HG03378 (cell line): ENCODE measurements at regions not wholly inside any gene's neighbourhood (a gene's known extent, or its start where the extent isn't known, plus 50 kb on each side); places are given as distances from the start of the nearest gene placed in this dataset.
"Not testable (repeated sequence)": the region's sequence is repeated elsewhere in the genome, so short reads cannot be mapped to it uniquely, and the experiment has no call there.

Source experiments
- ATAC-seq: cut with Tn5 transposase; IDR thresholded peaks from one replicate; pipeline ENCODE4 v1.9.1; 2021; ENCODE audit warnings: mild to moderate bottlenecking, moderate library complexity; ENCODE audit not compliant: unreplicated experiment

DNA sequence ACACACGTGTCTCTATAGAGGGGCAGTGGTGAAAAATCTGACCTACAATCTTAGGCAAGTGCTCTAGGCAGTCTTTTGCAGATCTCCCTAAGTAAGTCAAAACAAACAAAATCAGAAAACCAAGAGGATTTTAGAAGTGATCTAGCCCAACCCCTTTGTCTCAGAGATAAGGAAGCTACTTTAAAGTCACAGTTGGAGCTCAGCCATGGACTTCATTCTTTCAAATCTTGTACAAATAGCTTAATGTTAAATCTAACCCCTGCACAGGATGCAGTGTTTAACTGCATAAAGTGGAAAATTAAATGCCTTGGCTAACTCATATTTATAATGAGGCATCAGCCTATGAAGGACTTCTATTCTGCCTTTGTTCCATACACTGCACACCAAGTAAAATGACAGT lies 135.1 kb upstream of the RFX3 start:
- no peak for ATAC-seq

DNA sequence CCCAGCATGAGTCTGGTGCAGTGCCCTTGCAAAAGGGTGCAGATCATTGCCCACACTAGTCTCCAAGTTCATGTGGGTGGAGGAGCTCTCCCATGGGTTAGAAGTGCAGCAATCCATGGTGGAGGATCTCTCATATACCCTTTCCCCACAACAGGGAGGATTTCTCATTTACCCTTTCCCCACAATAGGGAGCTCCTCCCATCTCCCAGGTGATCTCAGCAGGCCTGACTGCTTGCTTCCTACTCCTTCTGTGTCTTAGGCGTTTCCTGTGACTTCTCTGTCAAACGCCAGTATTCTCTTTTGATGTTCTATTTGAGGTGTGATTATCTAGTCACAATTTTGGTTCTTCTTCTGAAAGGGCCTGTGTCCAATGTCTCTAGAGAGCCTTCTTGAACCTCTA lies 133.8 kb upstream of the RFX3 start:
- no peak for ATAC-seq

DNA sequence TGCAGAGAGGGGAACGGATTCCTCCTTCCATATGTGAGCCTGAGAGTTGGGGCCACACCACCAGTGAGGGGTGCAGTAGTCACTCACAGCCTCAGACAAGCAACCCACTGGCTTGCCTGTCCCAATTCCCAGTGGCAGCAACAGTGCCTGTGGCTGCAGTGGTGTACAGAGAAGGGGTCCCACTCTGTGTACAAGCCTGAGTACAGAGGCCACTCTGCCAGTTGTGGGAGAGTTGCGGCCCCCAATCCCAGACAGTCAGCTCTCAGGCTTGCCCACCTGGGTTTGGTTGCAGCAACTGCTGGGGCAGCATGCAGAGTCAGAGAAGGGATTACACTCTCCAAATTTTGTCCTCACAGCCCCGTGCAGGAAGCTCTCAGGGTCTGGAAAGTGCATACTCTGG lies 133.2 kb upstream of the RFX3 start:
- no peak for ATAC-seq

DNA sequence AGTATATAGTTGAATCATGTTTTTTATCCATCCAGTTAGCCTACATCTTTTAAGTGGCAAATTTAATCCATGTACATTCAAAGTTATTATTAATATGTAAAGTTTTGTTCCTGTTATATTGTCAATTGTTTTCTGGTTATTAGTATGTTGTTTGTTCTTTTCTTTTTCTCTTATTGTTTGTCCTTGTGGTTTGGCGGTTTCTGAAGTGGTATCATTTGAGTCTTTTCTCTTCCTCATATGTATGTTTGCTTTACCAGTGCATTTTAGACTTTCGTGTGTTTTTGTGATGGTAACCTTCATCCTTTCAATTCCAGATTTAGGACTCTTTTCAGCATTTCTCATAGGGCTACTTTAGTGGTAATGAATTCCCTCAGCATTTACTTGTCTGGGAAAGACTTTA lies 130.4 kb upstream of the RFX3 start:
- no peak for ATAC-seq

DNA sequence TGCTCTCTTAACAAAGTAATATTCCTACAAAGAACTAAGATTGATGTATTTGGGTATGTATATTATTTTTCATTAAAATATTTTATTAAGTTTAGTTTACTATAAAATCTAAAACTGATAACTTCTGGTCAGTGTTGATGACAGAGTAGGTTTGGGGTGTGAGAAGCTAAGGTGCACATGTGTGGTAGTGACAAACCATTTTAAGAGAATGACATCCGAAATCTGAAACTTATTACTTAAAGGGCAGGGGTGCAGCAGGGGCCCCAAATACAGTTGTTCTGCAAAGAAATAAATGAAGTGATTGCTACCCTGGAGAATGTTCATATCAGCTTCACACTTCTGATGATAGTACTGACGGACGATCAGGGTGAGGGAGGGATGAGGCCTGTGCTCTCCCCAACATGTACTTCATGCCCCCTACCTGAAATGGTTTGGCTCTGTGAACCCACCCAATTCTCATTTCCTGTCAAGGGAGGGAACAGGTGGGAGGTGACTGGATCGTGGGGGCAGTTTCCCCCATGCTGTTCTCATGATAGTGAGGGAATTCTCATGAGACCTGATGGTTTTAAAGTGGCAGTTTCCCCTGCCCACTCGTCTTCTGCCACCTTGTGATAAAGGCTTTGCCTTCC lies 125.3 kb upstream of the RFX3 start:
- no peak for ATAC-seq

DNA sequence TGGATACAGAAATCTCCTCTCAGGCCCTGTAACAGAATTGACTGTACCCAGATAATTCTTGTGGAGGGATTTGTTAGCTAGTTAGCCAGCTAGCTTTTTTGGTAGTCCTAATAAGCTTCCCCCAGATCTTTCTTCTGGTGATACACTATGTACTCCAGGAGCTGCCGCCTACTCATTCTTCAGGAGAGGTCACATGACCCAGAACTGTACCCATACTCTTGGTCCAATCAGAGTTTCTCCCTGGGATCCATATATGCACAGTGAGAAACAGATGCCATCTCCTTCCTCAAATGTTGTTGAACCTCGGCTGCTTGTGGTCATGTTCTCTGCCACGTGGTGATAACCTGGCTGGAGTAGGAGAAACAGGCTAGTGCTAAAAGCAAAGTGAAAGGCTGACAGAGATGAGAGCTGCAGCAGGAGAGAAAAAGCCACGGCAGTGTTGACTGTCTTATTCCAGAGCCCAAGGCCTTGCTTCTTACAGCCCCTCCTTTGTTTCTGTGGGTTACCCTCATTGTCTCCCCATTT lies 123.0 kb upstream of the RFX3 start:
- ATAC-seq: no peak

DNA sequence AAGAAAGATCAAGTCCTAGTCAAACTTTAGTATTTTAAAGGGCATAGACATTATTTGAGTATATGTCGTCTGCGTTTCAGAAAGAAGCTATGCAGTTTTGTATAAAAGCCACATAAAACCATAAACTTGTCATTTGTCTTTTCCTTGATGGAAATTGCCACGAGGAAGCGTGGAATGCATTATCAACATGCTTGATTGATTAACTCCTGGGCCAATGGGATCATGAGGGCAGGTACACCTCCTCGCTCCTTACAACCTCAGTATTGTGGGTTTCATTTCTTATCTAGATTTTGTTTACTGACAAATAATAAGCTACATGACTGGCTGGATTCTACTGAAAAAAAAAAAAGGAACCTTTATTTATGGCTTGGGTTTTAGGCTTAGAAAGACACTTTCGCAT lies 122.5 kb upstream of the RFX3 start:
- ATAC-seq: no peak

DNA sequence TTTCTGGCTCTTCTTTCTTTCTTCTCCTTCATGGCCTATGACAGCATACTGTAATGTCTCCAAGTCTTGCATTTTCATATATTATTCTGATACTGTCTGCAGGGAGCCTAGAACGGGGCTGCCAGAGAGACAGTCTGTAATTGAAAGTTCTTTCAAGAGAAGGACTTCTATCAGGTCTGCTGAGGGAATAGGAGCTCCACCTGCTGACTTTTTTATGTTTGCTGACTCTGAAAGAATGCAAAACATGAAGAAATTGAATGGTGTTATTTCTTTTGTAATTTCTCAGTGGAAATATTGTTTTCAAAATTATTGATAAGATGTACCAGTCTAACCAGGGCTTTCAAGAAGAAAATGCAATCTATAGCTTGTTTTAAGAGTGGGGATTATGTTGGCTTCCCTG lies 121.9 kb upstream of the RFX3 start:
- ATAC-seq: no peak

DNA sequence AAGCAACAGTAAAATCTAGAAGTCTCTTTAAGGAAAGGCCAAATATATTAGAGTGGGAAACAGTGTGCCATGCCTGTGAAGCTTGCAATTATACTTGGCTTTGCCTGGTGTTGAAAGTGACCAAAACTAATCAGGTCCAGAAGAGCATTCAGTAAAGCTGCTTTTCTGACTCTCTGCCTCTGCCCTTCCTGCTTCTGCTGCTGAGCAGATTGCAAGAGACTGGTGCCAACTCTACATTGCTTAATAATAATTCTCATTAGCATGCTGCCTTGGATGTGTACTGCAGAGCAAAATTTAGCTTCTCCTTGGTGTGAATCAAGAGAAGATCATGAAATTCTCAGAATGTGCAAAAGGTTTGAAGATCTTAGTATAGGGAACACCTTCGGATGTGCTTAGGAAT lies 120.4 kb upstream of the RFX3 start:
- ATAC-seq: no peak

DNA sequence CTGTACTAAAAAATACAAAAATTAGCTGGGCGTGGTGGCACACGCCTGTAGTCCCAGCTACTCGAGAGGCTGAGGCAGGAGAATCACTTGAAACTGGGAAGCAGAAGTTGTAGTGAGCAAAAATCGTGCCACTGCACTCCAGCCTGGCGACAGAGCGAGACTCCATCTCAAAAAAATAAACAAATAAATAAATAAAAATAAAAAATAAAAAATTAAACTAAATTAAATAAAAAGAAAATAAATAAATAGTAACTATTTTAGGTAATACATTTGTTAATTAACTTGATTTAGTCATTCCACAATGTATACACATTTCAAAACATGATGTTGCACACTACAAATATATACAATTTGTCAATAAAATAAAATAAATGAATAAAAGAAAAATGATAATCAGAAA lies 116.3 kb upstream of the RFX3 start:
- not testable (repeated sequence) for ATAC-seq

DNA sequence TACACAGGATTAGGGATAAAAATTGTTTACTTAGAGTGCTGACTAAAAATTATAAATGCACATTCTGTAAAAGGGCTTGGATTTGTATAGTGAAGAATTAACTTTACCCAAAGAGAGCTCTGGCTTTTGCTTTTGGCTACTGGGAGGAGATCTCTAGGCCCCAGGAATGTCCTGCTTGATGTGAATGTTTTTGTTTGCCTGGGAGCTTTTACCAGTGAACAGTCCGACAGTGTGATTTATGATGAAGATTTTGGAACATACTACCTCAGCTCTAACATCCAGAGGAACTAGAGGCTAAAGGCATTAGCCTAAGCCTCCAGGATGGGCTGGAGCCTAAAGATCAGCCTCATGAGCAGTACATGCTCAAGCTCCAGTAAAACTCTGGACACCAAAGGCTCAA lies 103.7 kb upstream of the RFX3 start:
- no peak for ATAC-seq

DNA sequence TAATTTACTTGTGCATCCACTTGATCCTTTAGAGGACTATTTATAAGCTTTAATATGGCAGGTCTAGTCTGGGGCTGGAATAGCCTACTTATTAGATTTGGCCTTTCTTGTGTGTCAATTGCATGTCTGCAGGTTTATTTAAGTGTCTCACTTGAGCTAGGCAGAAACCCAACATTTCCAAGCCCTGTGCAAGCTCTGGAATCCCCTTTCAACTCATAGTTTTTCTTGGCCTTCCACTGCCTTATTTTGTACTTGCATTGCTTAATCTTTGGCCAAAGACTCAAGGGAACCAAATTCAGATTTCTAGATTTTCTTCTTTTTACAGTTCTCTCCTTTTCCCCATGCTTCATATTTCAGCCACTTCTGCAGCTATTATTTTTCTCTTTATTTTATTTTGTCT lies 102.4 kb upstream of the RFX3 start:
- no peak for ATAC-seq

DNA sequence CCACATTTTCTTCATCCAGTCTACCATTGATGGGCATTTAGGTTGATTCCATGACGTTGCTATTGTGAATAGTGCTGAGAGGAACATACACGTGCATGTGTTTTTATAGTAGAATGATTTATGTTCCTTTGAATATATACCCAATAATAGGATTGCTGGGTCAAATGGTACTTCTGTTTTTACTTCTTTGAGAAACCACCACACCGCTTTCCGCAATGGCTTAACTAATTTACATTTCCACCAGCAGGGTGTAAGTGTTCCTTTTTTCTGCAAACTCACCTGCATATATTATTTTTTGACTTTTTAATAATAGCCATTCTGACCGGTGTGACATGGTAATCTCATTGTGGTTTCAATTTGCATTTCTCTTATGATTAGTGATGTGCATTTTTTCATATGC lies 82.2 kb upstream of the RFX3 start:
- ATAC-seq: peak; percentile 86

DNA sequence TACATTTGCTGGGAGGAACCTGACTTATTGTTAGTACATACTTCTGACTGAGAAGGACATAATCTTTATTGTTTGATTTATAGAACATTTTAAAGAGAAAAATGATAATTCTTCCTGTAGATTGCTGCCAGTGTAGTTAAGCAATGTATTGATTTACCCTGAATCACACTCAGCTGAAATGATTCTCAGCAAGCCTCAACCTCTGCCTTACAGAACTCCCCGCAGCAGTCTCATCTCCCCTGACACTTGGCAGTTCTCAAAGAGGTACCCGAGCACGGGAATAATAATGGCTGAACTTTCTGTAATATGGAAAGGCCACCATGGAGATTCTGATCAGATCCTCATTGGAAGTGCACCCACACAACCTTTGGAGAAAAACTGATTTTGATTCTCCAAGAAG lies 74.9 kb upstream of the RFX3 start:
- no peak for ATAC-seq

DNA sequence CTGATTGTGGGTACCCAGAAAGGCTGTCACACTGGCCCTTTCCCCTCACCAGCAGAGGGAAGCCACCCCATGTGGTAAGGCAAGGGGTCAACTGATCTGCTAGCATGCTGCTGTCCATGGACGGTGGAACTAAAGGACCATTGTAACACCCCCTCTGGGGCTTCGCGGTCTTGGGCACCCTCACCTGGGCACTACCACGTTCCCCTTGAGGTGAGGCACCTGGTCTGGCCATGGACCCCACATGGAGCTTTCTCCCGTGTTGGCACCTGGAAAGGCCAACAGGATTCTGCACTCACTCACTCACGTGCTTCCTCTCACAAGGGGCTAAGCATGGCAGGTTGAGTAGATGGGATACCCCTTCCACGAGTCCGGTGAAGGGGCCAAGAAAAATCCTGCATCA lies 72.0 kb upstream of the RFX3 start:
- no peak for ATAC-seq

DNA sequence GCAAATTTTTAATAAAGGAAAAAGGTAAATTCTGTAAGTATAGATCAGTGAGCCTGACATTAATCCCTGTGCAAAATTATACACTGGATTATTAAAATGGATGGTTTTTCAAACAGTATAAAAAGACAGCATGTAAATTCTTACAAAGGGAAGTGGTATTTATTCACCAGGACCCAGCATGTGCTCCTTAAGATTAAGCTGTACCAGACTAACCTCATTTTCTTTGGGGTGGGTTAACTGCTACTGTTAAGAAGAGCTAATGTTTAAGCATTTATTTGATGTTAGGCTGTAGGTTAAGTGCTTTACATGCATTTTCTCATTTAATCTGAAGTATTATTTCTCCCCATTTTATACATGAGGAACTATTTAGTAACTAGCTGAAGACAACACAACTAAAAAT lies 60.3 kb upstream of the RFX3 start:
- ATAC-seq: no peak

DNA sequence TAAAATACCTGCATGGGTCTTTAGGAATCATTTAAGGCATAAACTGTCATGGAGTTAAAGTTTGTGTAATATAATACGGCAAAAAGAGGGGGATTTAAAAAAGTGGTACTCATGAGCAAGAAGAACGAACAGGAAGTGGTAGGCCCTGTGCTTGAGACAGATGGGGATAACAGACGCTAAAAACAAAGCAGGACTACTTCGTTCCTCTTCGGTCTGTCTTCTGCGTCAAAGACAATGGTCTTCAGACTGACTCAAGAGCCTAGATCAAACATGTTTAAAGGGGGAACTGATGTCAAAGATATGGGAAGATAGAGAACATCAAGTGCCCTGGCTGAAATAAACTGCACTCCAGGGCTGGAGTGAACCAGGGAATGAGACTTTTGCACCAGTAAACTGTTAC lies 59.8 kb upstream of the RFX3 start:
- no peak for ATAC-seq

DNA sequence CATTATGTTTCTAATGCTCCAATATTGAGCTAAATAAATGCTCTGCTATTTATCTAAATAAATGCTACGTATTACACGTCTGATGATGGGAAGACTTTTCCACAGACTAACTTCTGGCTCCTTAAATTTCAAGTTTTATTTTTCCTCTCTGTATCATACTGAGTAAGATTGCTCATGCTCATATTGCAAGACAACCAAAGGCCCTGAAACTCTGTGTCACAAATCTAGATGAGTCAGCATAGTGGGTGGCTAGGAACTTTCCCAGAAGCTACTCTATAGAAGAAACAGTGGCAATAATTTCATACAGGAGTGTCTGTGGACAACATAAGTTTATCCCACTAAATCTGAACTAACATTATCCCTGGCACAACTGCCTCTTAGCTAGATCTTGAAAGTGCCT lies 53.0 kb upstream of the RFX3 start:
- no peak for ATAC-seq

DNA sequence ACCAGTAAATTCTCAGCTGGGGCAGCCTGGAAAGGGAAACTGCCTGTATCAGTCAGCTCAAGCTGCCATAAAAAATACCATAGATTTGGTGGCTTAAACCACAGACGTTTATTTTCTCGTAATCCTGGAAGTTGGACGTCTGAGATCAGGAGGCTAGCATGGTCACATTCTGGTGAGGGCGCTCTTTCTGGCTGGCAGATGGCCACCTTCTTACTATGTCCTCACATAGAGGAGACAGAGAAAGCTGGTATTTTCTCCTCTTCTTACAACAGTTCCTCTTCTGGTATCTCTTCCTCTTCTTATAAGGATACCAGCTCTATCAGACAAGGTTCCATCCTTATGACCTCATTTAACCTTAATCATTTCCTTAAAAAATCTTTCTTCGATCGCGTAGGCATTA lies 50.5 kb upstream of the RFX3 start:
- ATAC-seq: no peak

DNA sequence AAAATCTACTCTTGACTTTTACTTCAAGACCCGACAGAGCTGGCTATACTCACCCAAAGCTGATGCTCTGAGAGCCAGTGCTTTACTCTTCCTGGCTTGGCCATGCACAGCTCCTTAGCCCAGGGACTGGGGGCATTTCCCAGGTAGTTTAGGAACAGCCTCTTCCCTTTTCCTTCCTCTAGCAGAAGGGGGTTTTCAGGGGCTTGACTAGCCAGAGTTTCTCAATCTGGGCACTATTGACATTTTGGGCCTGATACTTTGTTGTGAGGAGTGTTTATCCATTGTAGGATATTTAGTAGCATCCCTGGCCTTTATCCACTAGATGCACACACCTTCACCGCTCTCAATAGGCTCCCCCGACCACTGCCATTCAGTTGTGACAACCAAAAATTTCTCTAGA lies 50.0 kb upstream of the RFX3 start:
- ATAC-seq: no peak
